GM18868 (cell line): ENCODE measurements at regions not wholly inside any gene's neighbourhood (a gene's known extent, or its start where the extent isn't known, plus 50 kb on each side); places are given as distances from the start of the nearest gene placed in this dataset.

Experiments
- ATAC-seq: cut with Tn5 transposase; IDR thresholded peaks from one replicate; pipeline ENCODE4 v1.9.1; 2021; ENCODE audit warnings: mild to moderate bottlenecking, moderate library complexity; ENCODE audit not compliant: unreplicated experiment

- ATAC-seq, result no peak
Measured at GRCh38 chr9:18368206-18368605, 105.7 kb upstream of the ADAMTSL1 start.

GRCh38 chr9:18371141-18371540 is 102.8 kb upstream of the ADAMTSL1 start:
- no peak for ATAC-seq

- ATAC-seq, result no peak
Measured at GRCh38 chr9:18371621-18372020, 102.3 kb upstream of the ADAMTSL1 start.

DNA sequence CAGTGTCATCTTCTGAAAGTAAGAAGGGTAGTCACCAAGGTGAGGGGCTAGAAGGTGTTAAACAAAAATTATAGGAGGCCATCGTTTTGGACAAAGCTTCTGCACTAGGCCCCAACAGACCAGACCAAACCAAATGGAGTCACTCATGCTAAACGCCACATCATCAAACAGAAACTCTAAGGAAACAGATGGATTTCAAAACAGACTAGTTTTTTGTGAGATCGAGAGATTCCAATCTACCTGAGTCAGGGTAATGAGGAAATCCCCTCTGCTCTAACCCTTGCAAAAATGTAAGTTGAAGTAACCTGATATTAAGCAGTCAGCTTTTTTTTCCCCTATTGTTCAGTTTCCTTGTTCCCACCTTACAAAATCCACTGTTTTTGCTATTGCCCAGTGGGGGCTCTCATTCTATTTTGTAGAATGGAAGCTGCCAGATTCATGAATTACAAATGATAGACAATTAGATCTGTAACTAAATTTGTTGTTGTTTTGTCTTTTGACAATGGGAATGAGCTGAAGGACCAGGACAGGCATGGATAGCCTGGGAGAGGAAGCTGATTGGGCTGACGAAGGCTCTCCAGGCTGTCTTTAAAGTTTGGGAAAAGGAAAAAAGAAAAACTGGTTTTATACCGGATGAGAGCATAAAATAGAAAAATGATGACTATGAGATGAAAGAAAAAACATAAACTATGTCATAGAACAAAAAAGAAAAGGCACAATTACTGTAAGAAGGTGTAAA is 94.7 kb upstream of the ADAMTSL1 start:
- no peak for ATAC-seq

GRCh38 chr9:18382243-18382642 is 91.7 kb upstream of the ADAMTSL1 start:
- ATAC-seq, result no peak

DNA sequence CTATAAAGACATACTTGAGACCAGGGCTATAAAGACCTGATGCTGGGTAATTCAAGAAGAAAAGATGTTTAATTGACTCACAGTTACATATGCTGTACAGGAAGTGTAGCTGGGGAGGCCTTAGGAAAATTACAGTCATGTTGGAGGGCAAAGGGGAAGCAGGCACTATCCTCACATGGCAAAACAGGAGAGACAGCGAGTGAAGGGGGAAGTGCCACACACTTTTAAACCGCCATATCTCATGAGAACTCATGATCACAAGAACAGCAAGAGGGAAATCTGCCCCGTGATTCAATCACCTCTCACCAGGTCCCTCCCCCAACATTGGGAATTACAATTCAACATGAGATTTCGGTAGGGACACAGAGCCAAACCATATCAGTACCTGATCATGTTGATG is 89.9 kb upstream of the ADAMTSL1 start:
- no peak for ATAC-seq

DNA sequence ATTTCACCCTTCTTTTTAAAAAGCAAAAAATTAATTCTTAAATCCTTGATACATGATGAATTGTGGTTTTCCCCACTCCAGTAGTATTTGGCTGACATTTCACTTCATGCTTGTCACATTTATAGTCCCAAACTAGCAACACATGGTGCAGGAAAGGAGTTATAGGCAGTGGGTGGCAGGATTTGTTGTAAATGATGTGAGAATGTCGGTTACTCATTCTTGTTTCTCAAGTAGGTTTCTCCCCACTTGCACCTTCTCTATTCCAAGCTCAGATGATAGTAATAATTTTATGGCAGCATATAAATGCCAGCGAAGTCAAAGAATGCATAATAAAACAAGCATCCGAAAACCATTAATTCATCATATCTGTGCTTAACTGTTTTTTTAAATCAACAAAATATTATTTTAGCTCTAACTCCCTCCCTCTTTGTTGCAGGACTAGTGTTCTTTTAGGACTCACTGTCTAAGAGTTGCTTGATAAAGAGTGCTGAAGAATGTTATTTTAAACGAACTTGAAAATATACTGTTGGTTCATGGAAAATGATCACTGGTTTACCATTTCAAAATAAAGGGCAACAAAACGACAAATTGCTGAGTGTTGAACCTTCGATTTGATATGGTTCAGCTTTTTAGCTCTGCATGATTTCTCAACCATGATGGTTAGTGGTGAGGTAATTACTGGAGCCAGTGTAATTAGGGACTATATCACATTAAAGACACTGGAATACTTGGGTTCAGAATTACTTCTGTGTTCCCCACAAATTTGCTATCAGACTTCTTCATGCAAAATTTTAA is 88.1 kb upstream of the ADAMTSL1 start:
- ATAC-seq, result no peak

GRCh38 chr9:18390393-18390792 is 83.6 kb upstream of the ADAMTSL1 start:
- ATAC-seq, result no peak

DNA sequence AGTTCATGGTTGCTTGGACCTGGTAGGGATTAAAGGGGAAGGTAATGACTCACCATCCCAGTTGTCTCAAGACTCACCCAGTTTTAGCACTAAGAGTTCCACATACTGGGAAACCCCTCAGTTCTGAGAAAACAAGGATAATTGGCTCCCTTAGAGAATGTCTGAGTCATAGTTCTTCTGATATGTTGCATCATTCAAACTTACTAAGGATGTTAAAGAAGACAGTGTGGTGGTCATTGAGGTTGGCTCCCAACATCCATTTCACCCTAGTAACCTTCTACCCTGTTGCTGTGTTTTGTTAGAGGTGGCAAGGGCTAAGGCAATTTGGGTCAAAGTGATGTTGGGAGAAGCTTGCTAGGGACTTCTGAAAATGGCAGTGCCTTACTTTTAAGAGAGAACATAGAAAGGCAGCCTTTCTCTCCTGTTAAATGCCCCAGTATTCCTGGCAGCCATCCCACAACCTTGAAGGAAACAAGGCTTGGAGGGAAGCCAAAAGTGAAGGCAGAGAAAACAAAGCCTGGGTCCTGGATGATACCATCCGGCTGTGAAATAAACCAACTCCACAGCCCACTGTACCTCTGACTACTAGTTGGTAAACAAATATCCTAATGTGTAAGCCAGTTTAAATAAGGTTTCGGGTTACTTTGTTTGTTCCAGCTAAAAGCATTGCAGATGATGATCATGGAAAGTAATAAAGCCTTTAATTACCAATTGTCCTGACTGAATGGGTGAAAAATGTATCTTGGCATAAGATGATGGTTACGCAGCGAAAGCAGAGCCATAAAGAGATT is 80.4 kb upstream of the ADAMTSL1 start:
- no peak for ATAC-seq

- ATAC-seq, result no peak
Measured at GRCh38 chr9:18394847-18395351, 79.1 kb upstream of the ADAMTSL1 start.

- peak; percentile 54 for ATAC-seq
Measured at GRCh38 chr9:18396102-18396728, 77.7 kb upstream of the ADAMTSL1 start.

GRCh38 chr9:18397076-18397475 is 76.9 kb upstream of the ADAMTSL1 start:
- no peak for ATAC-seq

- no peak for ATAC-seq
Measured at GRCh38 chr9:18398038-18398437, 75.9 kb upstream of the ADAMTSL1 start.

- no peak for ATAC-seq
Measured at GRCh38 chr9:18404434-18405029, 69.4 kb upstream of the ADAMTSL1 start.

DNA sequence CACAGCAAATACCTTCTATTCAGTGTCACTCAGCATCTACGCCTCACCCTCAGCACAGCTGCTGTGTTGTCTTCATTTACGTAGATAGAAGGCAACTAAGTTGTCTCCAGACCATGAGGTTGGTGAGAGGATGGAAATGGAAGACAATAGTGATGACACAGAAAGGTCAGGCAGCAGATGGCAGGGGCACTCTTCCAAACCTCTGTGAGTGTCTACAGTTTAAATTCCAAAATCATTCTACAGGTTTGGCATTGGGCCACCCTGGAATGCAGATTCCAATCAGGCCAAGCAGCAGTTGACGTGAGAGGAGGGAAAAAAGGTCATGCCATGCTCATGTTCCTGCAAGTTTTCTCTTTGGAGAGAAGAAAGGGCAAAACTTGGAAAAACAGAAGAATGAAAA is 68.7 kb upstream of the ADAMTSL1 start:
- no peak for ATAC-seq

- no peak for ATAC-seq
Measured at GRCh38 chr9:18410983-18411382, 63.0 kb upstream of the ADAMTSL1 start.

DNA sequence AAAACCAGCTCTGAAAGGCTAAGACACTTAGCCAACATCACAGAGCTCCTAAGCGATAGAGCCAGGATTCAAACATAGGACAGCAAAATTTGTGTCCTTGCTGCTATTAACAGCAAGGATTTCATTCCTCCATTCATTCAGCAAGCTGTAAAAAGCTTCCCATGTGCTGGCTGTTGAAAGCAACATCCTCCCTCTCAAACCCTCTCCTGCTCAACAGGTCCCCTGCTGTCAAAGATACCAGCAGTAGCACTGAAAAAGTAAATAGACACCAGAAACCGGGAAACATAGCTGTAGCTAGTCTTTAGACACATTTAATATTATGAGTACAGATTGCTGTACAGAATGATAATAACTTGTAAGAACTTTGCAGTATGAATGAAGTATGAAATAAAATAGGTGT is 52.6 kb upstream of the ADAMTSL1 start:
- no peak for ATAC-seq

GRCh38 chr9:18422296-18423036 is 51.5 kb upstream of the ADAMTSL1 start:
- no peak for ATAC-seq

GRCh38 chr9:18423791-18424531 is 50.0 kb upstream of the ADAMTSL1 start:
- no peak for ATAC-seq
